ENCODE measurements at regions not wholly inside any gene's neighbourhood (a gene's known extent, or its start where the extent isn't known, plus 50 kb on each side); places are given as distances from the start of the nearest gene placed in this dataset.

- H3K36me3 ChIP-seq = no peaks in the 10 kb centered on the region
- no peak overlapping the region for H3K4me3 ChIP-seq
- H3K27me3 ChIP-seq (replicated peaks; ENCODE audit: insufficient read depth) = no peaks in the 10 kb centered on the region
- no peak for DNase-seq (ENCODE audit: low spot score)
- no peaks in the 10 kb centered on the region for H3K4me1 ChIP-seq (ENCODE audit: control insufficient read depth in 1 of 2, low read depth in 2 of 2)
- no peak for TF ChIP-seq CTCF (IDR thresholded peaks at IDR 0.05)
- H3K27ac ChIP-seq = no peak overlapping the region
- ATAC-seq (ENCODE audit: insufficient number of reproducible peaks, low FRiP score, low read depth) = no peak
- no peaks in the 10 kb centered on the region for H3K9me3 ChIP-seq
Observed at GRCh38 chr5:56339732-56340131, 106.6 kb upstream of the ANKRD55 start.

- DNase-seq (ENCODE audit: low spot score) (no peak), ATAC-seq (ENCODE audit: insufficient number of reproducible peaks, low FRiP score, low read depth) (no peak)
- Histone ChIP-seq H3K27me3 (replicated peaks; ENCODE audit: insufficient read depth) (no peaks in the 10 kb centered on the region), H3K4me3 (no peak overlapping the region), H3K9me3 (no peaks in the 10 kb centered on the region), H3K4me1 (ENCODE audit: control insufficient read depth in 1 of 2, low read depth in 2 of 2) (no peaks in the 10 kb centered on the region), H3K27ac (no peak overlapping the region), H3K36me3 (no peaks in the 10 kb centered on the region)
- no peak for TF ChIP-seq CTCF (IDR thresholded peaks at IDR 0.05)
Observed at GRCh38 chr5:56337715-56338319, 104.7 kb upstream of the ANKRD55 start.

GRCh38 chr5:56335212-56335611 lies 102.1 kb upstream of the ANKRD55 start:
- Histone ChIP-seq H3K9me3 (no peaks in the 10 kb centered on the region), H3K36me3 (no peaks in the 10 kb centered on the region), H3K27ac (no peak overlapping the region), H3K4me3 (no peak overlapping the region), H3K27me3 (replicated peaks; ENCODE audit: insufficient read depth) (no peaks in the 10 kb centered on the region), H3K4me1 (ENCODE audit: control insufficient read depth in 1 of 2, low read depth in 2 of 2) (peaks cover 0 to 2% of the 10 kb centered on the region in 2 donors)
- no peak for TF ChIP-seq CTCF (IDR thresholded peaks at IDR 0.05)
- ATAC-seq (ENCODE audit: insufficient number of reproducible peaks, low FRiP score, low read depth) (no peak), DNase-seq (ENCODE audit: low spot score) (no peak)

GRCh38 chr5:56330806-56331205 lies 97.7 kb upstream of the ANKRD55 start:
- DNase-seq (ENCODE audit: low spot score) = no peak
- TF ChIP-seq CTCF (IDR thresholded peaks at IDR 0.05) = no peak
- H3K27ac ChIP-seq = no peak overlapping the region
- no peaks in the 10 kb centered on the region for H3K27me3 ChIP-seq (replicated peaks; ENCODE audit: insufficient read depth)
- H3K36me3 ChIP-seq = no peaks in the 10 kb centered on the region
- H3K9me3 ChIP-seq = no peaks in the 10 kb centered on the region
- peaks cover 0 to 17% of the 10 kb centered on the region in 2 donors for H3K4me1 ChIP-seq (ENCODE audit: control insufficient read depth in 1 of 2, low read depth in 2 of 2)
- no peak overlapping the region for H3K4me3 ChIP-seq
- ATAC-seq (ENCODE audit: insufficient number of reproducible peaks, low FRiP score, low read depth) = no peak

GRCh38 chr5:56330167-56330566 lies 97.0 kb upstream of the ANKRD55 start:
- H3K4me1 ChIP-seq (ENCODE audit: control insufficient read depth in 1 of 2, low read depth in 2 of 2) = peaks cover 0 to 17% of the 10 kb centered on the region in 2 donors
- H3K9me3 ChIP-seq = no peaks in the 10 kb centered on the region
- TF ChIP-seq CTCF (IDR thresholded peaks at IDR 0.05) = no peak
- H3K4me3 ChIP-seq = no peak overlapping the region
- DNase-seq (ENCODE audit: low spot score) = no peak
- H3K27me3 ChIP-seq (replicated peaks; ENCODE audit: insufficient read depth) = no peaks in the 10 kb centered on the region
- H3K27ac ChIP-seq = no peak overlapping the region
- ATAC-seq (ENCODE audit: insufficient number of reproducible peaks, low FRiP score, low read depth) = no peak
- no peaks in the 10 kb centered on the region for H3K36me3 ChIP-seq

Measured in thoracic aorta (tissue), 2 donors.